ENCODE measurements at regions not wholly inside any gene's neighbourhood (a gene's known extent, or its start where the extent isn't known, plus 50 kb on each side); places are given as distances from the start of the nearest gene placed in this dataset.
"Not testable (repeated sequence)": the region's sequence is repeated elsewhere in the genome, so short reads cannot be mapped to it uniquely, and the experiment has no call there.

- no peak for TF ChIP-seq CTCF (IDR thresholded peaks at IDR 0.05; ENCODE audit: borderline replicate concordance, control extremely low read depth, extremely low read depth, insufficient read depth, missing control alignments)
- DNase-seq (ENCODE audit: low spot score), result no peak
- in situ Hi-C loops (cut with MboI; ENCODE audit: low sequenced_read_pairs, unreplicated experiment), result no loop called here
These were observed 224.4 kb downstream of the TUSC1 start for GRCh38 chr9:25453875-25454274.

GRCh38 chr9:25449503-25449902 lies 228.7 kb downstream of the TUSC1 start:
- TF ChIP-seq CTCF (IDR thresholded peaks at IDR 0.05; ENCODE audit: borderline replicate concordance, control extremely low read depth, extremely low read depth, insufficient read depth, missing control alignments), result no peak
- in situ Hi-C loops (cut with MboI; ENCODE audit: low sequenced_read_pairs, unreplicated experiment), result no loop called here
- DNase-seq (ENCODE audit: low spot score), result no peak

- DNase-seq (ENCODE audit: low spot score); in situ Hi-C loops (cut with MboI; ENCODE audit: low sequenced_read_pairs, unreplicated experiment): not testable (repeated sequence)
These were observed 232.5 kb downstream of the TUSC1 start for GRCh38 chr9:25445721-25446120.

GRCh38 chr9:25442526-25442925 lies 235.7 kb downstream of the TUSC1 start:
- in situ Hi-C loops (cut with MboI; ENCODE audit: low sequenced_read_pairs, unreplicated experiment), result no loop called here

GRCh38 chr9:25427898-25428297 lies 250.3 kb downstream of the TUSC1 start:
- DNase-seq (ENCODE audit: low spot score), result no peak

More at GRCh38 chr9:25442526-25442925, 235.7 kb downstream of the TUSC1 start:
- no peak for TF ChIP-seq CTCF (IDR thresholded peaks at IDR 0.05; ENCODE audit: borderline replicate concordance, control extremely low read depth, extremely low read depth, insufficient read depth, missing control alignments)
- DNase-seq (ENCODE audit: low spot score), result no peak

GRCh38 chr9:25427290-25427689 lies 251.0 kb downstream of the TUSC1 start:
- DNase-seq (ENCODE audit: low spot score), result no peak
- in situ Hi-C loops (cut with MboI; ENCODE audit: low sequenced_read_pairs, unreplicated experiment), result no loop called here
- no peak for TF ChIP-seq CTCF (IDR thresholded peaks at IDR 0.05; ENCODE audit: borderline replicate concordance, control extremely low read depth, extremely low read depth, insufficient read depth, missing control alignments)

More at GRCh38 chr9:25427898-25428297, 250.3 kb downstream of the TUSC1 start:
- no peak for TF ChIP-seq CTCF (IDR thresholded peaks at IDR 0.05; ENCODE audit: borderline replicate concordance, control extremely low read depth, extremely low read depth, insufficient read depth, missing control alignments)
- in situ Hi-C loops (cut with MboI; ENCODE audit: low sequenced_read_pairs, unreplicated experiment), result no loop called here

- in situ Hi-C loops (cut with MboI; ENCODE audit: low sequenced_read_pairs, unreplicated experiment), result no loop called here
- no peak for DNase-seq (ENCODE audit: low spot score)
These were observed 256.7 kb downstream of the TUSC1 start for GRCh38 chr9:25421560-25421959.

More at GRCh38 chr9:25421560-25421959, 256.7 kb downstream of the TUSC1 start:
- no peak for TF ChIP-seq CTCF (IDR thresholded peaks at IDR 0.05; ENCODE audit: borderline replicate concordance, control extremely low read depth, extremely low read depth, insufficient read depth, missing control alignments)
